H7 (cell line): ENCODE measurements at regions not wholly inside any gene's neighbourhood (a gene's known extent, or its start where the extent isn't known, plus 50 kb on each side); places are given as distances from the start of the nearest gene placed in this dataset.

Experiments used
- DNase-seq: peaks from one replicate; pipeline ENCODE4 v3.0.0; 2012
- H3K27me3 ChIP-seq: 2 replicates; pipeline ENCODE4 v1.6.0; 2011; ENCODE audit warnings: mild to moderate bottlenecking, low read length; ENCODE audit not compliant: control insufficient read depth, insufficient read depth
- H3K36me3 ChIP-seq: replicated peaks from 2 replicates; pipeline ENCODE4 v1.5.1; 2011; ENCODE audit warnings: low read length; ENCODE audit not compliant: control insufficient read depth, insufficient read depth
- H3K4me3 ChIP-seq: 2 replicates; pipeline ENCODE4 v1.5.1; 2011; ENCODE audit warnings: low read depth, mild to moderate bottlenecking, control low read depth, low read length, moderate library complexity; ENCODE audit not compliant: insufficient read depth

DNA sequence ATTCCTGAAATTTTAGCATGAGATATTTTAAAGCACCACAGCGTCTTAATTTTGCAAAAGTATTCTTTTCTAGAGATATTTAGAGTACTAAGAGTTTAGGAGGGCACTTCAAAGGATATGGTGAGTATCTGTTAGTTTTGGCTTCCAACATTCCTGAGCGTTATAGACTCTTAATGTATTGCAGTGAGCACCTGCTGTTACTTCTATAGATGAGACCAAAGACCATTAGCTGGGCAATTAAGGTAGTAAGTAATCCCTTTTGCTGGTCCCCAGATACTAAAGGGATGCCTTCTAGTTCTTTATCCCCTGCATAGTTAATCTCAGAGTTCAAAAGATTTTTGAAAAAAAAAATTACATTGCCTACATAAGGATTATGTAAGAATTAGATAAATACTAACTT, 975.6 kb downstream of the GALC start:
- Histone ChIP-seq H3K27me3 (peaks cover 2% of the 10 kb centered on the region), H3K4me3 (no peak overlapping the region), H3K36me3 (no peaks in the 10 kb centered on the region)
- no peak for DNase-seq

DNA sequence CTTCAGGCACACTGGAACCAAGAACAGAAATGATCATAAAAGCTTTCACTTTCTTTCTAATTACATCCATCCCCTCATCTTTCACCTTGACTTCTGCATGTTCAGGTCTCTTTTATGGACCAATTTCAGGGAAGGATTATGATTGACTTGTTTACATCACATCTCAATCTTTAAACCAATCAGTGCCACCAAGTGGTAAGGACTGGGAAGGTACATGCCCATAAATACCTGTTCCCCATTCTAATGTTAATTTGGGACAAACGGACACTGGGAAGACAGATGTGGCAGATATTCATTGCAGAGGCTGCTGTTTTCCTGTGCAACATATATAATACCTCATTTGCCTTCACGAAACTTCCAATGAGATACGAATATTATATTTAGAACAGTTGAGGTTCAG, 978.1 kb downstream of the GALC start:
- H3K4me3 ChIP-seq, result no peak overlapping the region
- peak; percentile 2 for DNase-seq
- H3K27me3 ChIP-seq, result peaks cover 2% of the 10 kb centered on the region

DNA sequence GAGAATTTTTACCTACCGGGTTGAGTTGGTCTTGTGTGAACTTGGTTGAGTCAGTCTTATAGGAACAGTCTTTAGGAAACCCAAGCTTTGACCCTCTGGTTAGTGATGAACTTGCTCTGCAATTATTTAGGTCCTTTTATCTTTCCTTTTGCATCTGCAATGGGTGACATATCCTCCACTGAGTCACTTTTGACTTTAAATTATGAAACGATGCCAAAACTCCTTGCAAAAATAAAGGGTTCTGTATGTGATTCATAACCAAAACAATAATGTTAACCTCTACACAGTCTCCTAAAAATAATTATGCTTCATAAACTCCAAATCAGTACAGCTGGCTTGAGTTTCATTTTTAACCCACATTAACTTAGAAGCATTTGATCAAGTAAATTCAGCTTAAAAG, 979.4 kb downstream of the GALC start:
- no peaks in the 10 kb centered on the region for H3K36me3 ChIP-seq
- no peaks in the 10 kb centered on the region; the same call in 1 of the 2 replicates for H3K27me3 ChIP-seq
- H3K4me3 ChIP-seq, result no peak overlapping the region
- DNase-seq, result no peak

More for the DNA sequence above, 978.1 kb downstream of the GALC start:
- H3K36me3 ChIP-seq, result no peaks in the 10 kb centered on the region

DNA sequence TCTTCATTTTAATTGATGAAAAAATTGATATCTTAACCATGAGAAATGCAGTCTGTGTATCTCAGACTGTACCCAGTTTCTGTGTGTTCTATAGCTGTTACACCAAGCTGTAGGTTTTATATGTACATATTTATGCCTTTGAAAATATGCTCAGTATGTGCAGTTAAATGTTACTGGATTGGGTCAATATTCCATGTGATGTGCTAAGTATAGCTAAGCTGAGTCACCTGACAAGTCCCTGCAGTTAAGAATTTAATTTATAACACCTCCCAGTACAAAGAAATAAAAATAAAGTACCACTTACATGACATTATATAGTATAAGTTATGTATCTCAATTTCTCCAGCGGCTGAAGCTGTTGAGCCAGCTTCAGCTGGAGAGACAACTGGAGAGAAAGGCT, 984.0 kb downstream of the GALC start:
- no peak overlapping the region for H3K4me3 ChIP-seq
- no peak for DNase-seq
- no peaks in the 10 kb centered on the region for H3K36me3 ChIP-seq
- no peaks in the 10 kb centered on the region; the same call in 1 of the 2 replicates for H3K27me3 ChIP-seq

DNA sequence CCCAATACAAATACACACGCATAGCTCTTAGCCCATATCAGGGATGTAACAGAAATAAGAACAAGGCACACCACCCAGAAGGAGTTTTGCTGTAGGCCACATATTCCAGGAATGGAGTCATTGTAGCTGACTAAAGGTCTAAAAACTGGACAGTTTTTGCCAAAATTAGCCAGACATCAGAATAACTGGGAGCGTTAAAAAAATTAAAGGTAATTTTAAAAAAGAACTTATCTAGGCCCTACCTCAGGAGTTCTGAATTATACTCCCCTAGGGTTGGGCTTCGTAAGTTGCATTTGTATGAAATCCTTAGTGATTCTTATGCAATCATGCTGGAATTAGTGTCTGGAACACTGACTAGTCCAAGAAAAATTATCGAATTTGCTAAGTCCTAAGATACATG, 987.7 kb downstream of the GALC start:
- no peak overlapping the region for H3K4me3 ChIP-seq
- no peak for DNase-seq

DNA sequence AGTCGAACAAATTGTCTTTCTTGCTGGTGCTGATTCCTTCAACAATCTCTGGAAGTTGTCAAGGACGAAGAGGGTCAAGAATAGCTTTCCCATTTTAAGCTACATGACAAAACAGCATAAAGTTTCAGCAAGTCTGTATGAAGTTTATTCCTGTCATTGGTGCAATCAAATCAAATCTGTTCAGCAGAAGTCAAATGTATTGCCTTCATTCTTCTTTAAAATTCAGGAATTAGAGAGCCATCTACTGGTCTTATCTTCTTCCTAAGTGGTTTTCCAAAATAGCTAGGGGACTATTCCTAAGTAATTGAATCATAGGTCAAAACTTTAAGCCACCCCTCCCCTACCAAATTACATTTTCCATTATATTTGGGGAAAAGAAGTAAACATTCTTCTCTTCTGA, 990.2 kb downstream of the GALC start:
- no peak for DNase-seq
- Histone ChIP-seq H3K27me3 (no peaks in the 10 kb centered on the region), H3K4me3 (no peak overlapping the region), H3K36me3 (no peaks in the 10 kb centered on the region)

More for the DNA sequence above, 987.7 kb downstream of the GALC start:
- Histone ChIP-seq H3K36me3 (no peaks in the 10 kb centered on the region), H3K27me3 (no peaks in the 10 kb centered on the region)

DNA sequence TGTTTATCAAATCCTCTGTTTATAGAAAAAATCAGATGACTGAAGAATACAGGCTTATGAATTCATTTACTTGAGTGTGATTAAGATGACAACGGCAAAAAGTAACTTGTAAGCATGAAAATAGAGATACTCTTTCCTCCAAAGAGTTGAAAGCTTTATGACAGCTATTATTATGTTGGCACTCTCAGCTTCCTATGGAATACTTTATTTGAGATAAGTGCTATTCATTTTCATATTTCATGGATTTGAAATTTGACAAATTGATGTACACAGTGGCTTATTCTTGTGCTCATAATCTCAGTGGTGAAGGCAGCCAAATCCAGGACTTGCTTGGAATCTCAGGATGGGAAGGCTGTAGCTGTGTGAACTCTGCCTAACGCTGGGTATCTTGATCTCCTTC, 991.6 kb downstream of the GALC start:
- H3K27me3 ChIP-seq, result no peaks in the 10 kb centered on the region
- no peaks in the 10 kb centered on the region for H3K36me3 ChIP-seq
- no peak for DNase-seq
- no peak overlapping the region for H3K4me3 ChIP-seq

DNA sequence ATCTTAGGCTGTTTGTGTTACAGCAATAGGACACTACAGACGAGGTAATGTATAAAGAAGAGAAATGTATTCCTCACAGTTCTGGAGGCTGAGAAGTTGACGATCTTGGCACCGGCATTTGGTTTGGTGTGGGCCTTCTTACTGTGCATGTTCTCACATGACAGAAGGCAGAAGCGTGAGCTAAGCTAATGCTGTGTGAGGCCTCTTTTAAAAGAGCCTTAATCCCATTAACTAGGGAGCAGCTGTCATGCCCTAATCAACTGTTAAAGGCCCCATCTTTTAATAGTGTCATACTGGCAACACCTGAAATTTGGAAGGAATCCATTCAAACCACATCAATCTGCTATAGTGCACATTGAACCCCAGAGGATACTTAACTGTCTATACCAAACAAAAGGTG, 992.9 kb downstream of the GALC start:
- Histone ChIP-seq H3K36me3 (no peaks in the 10 kb centered on the region), H3K27me3 (no peaks in the 10 kb centered on the region), H3K4me3 (no peak overlapping the region)
- no peak for DNase-seq

DNA sequence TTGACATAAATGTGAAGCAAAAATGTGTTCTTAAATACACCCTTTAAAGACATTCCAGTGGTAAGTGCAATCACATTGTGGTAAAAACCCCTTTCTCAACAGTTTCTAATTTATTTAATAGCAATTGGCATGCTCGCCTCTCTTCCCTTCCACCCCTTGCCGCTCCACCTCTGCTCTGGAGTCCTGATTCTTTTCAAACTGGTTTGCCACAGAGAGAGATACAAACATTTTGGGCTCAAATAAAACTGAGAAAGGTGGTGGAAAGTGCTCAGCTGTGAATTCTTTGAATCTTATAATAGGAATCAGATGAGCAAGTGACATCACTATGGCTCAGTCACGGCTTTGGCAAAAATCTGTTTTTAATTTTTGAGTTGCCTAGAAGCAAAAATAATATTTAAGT, 993.9 kb downstream of the GALC start:
- DNase-seq, result no peak
- no peak overlapping the region for H3K4me3 ChIP-seq
- no peaks in the 10 kb centered on the region for H3K36me3 ChIP-seq
- no peaks in the 10 kb centered on the region for H3K27me3 ChIP-seq

DNA sequence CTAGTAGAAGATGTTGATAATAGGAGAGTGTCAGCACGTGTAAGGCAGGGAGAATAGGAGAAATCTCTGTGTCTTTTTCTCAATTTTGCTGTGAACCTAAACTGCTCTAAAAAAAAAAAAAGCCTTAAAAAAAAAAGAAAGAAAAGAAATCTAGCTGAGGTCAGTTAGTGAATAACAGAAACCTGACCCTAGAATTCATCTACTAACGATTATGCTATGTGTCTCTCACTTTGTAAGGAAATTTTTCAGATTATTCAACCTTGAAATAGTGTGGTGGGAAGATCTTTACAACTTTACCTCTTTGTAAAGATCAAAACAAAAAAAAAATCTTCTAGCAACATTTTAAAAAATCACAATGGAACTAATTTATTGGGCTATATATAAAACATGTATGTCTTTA, 995.7 kb downstream of the GALC start:
- Histone ChIP-seq H3K36me3 (no peaks in the 10 kb centered on the region), H3K27me3 (no peaks in the 10 kb centered on the region), H3K4me3 (no peak overlapping the region)
- no peak for DNase-seq

DNA sequence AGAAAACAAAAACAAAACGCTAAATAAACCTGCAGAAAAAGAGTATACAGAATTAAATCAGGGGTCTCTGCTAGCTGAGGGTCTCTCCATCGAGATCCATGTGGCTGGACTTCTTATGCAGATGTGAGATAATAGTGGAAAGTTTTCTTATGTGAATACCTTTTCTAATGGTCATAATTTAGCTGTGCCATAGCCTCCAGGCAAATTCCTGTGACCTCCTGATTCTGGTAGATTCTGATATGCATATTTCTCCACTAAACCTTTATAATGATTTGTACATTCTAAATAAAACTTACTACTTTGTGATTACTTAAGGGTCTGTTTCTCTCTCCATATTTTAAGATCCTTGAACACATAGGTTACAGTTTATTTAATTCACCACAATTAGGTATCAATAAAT, 1002.6 kb downstream of the GALC start:
- H3K27me3 ChIP-seq, result no peaks in the 10 kb centered on the region
- H3K4me3 ChIP-seq, result no peak overlapping the region
- H3K36me3 ChIP-seq, result no peaks in the 10 kb centered on the region
- DNase-seq, result no peak

DNA sequence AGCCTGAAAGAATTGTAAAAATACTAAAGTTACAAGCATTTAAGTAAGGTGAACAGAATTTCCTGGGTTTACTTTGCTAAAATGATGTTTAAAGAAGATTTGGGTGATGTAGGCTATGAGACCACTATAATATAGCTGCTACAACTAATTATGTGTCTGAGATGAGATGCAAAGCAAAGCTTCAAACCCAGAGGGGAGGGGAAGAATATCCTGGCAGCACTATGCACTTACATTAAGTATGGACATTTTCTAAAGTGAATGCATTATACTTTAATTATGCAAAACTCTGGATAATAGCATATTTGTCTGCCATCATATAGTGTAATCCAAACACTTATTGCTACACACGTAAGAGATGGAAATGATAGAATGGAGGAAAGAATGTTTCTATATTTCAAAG, 1003.7 kb downstream of the GALC start:
- H3K4me3 ChIP-seq, result no peak overlapping the region

DNA sequence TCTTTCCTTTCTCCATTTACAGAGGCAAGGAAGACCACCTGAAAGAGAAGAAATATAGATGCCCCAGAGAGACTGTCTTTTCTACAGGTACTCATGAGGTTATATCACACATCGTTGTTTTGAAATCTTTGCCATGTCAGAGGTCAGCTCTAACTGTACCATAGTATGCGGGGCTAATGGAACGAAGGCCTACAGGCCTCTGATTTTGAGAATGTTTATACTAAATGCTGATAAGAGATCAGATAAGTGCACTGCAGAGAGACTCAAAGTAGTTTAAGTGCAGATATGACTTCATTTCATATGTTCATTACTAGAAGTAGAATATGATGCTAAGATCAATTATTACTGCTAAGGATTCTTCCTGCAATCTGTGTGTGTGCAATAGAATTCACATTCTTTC, 1005.0 kb downstream of the GALC start:
- no peak for DNase-seq
- Histone ChIP-seq H3K36me3 (no peaks in the 10 kb centered on the region), H3K27me3 (no peaks in the 10 kb centered on the region), H3K4me3 (no peak overlapping the region)

More for the DNA sequence above, 1003.7 kb downstream of the GALC start:
- H3K27me3 ChIP-seq, result no peaks in the 10 kb centered on the region
- no peak for DNase-seq
- H3K36me3 ChIP-seq, result no peaks in the 10 kb centered on the region

DNA sequence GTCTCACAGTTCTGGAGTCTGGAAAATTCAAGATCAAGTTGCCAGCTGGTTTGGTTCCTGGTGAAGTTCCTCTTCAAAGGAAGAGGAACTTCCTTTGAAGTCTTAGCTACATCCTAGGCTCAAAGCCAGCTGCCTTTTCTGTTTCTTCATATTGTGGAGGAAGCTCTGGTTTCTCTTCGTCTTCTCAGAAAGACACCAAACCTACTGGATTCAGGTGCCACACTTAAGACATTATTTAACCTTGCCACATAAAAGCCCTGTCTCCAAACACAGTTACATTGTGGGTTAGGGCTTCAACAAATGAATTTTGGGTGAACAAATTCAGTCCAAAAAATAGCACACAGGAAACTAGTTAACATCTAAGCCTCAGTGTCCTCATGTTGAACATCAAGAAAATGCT, 1019.8 kb downstream of the GALC start:
- no peaks in the 10 kb centered on the region for H3K36me3 ChIP-seq
- no peak for DNase-seq
- no peaks in the 10 kb centered on the region for H3K27me3 ChIP-seq
- H3K4me3 ChIP-seq, result no peak overlapping the region

DNA sequence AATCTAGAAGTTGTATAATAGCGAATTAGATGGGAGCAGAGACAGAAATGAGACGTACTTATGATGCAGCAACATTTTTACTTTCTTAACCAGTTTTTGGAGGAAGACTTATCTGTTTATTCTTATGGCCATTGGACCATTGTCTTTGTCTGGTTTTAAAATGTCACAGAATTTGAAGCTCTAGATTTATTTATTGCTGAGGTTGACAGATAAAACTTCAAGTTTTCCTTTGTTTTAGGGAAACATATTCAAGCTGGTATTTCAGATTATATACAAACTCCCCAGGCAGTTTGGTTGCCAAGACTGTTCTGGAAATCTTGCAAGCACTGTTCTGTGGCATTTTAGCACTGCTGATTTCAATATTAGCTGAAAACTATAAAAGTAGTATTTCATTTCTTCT, 1021.7 kb downstream of the GALC start:
- Histone ChIP-seq H3K4me3 (no peak overlapping the region), H3K36me3 (no peaks in the 10 kb centered on the region), H3K27me3 (no peaks in the 10 kb centered on the region)
- DNase-seq, result no peak

DNA sequence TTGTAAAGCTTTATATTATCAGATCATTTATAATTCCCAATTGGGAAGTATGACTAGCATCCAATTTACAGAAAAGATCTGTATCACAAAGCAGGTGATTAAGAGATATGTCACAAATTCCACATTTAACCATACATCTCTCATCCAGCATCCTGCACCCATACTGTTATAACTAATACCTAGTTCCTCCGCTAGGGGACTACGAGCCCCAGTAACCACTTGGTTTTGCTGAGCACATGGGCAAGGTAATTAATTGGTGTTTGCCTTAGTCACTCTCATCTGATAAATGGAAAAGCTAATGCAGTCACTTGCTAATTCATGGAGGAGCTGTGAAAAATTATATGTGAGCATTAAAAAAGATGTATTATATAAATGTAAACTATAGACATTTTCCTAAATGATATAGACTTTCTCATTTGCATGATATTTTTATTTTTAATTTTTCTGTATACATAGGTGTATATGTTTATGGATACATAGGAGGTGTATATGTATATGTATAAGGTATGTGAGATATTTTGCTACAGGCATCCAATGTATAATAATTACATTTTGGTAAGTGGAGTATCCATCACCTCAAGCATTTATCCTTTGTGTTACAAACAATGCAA, 1031.8 kb downstream of the GALC start:
- peak; percentile 6 for DNase-seq
- H3K27me3 ChIP-seq, result no peaks in the 10 kb centered on the region
- H3K36me3 ChIP-seq, result no peaks in the 10 kb centered on the region
- H3K4me3 ChIP-seq, result no peak overlapping the region
